GM18951 (cell line): ENCODE measurements at regions not wholly inside any gene's neighbourhood (a gene's known extent, or its start where the extent isn't known, plus 50 kb on each side); places are given as distances from the start of the nearest gene placed in this dataset.
"Not testable (repeated sequence)": the region's sequence is repeated elsewhere in the genome, so short reads cannot be mapped to it uniquely, and the experiment has no call there.

Experiments used
- POLR2A ChIP-seq: IDR thresholded peaks from 4 replicates; pipeline ENCODE4 v1.6.1; 2011; ENCODE audit warnings: mild to moderate bottlenecking; ENCODE audit not compliant: insufficient read length, insufficient read depth; ENCODE audit errors: extremely low read depth
- in situ Hi-C: fragments of 300-500 bp; cut with MboI; formaldehyde crosslinking; loops from one replicate; pipeline ENCODE4 v1.12.0; 2022; ENCODE audit warnings: low sequenced_read_pairs, mixed read lengths, inconsistent platforms; ENCODE audit not compliant: unreplicated experiment

GRCh38 chr7:67489881-67490280, 493.2 kb downstream of the TYW1 start:
- in situ Hi-C loops: no loop called here
- no peak for TF ChIP-seq POLR2A

GRCh38 chr7:67493366-67493765, 496.7 kb downstream of the TYW1 start:
- in situ Hi-C loops: no loop called here
- TF ChIP-seq POLR2A: no peak

GRCh38 chr7:67496589-67496988, 500.0 kb downstream of the TYW1 start:
- in situ Hi-C loops: no loop called here
- no peak for TF ChIP-seq POLR2A

- in situ Hi-C loops: not testable (repeated sequence)
Measured at GRCh38 chr7:67497914-67498313, 501.3 kb downstream of the TYW1 start.

GRCh38 chr7:67502929-67503328, 506.3 kb downstream of the TYW1 start:
- TF ChIP-seq POLR2A: no peak

GRCh38 chr7:67505449-67505848, 508.8 kb downstream of the TYW1 start:
- no peak for TF ChIP-seq POLR2A
- in situ Hi-C loops: no loop called here

More at GRCh38 chr7:67502929-67503328, 506.3 kb downstream of the TYW1 start:
- in situ Hi-C loops: no loop called here

GRCh38 chr7:67512481-67512880, 515.8 kb downstream of the TYW1 start:
- in situ Hi-C loops: no loop called here
- no peak for TF ChIP-seq POLR2A

- no peak for TF ChIP-seq POLR2A
- in situ Hi-C loops: no loop called here
Measured at GRCh38 chr7:67518580-67518979, 521.9 kb downstream of the TYW1 start.

GRCh38 chr7:67519171-67519570, 522.5 kb downstream of the TYW1 start:
- in situ Hi-C loops: no loop called here
- TF ChIP-seq POLR2A: no peak

- in situ Hi-C loops: no loop called here
Measured at GRCh38 chr7:67522504-67522903, 525.9 kb downstream of the TYW1 start.

GRCh38 chr7:67523713-67524112, 527.1 kb downstream of the TYW1 start:
- in situ Hi-C loops: no loop called here
- no peak for TF ChIP-seq POLR2A

More at GRCh38 chr7:67522504-67522903, 525.9 kb downstream of the TYW1 start:
- TF ChIP-seq POLR2A: no peak

- in situ Hi-C loops: no loop called here
- TF ChIP-seq POLR2A: no peak
Measured at GRCh38 chr7:67525588-67525987, 529.0 kb downstream of the TYW1 start.

GRCh38 chr7:67535241-67535989, 538.8 kb downstream of the TYW1 start:
- in situ Hi-C loops: no loop called here
- TF ChIP-seq POLR2A: no peak

GRCh38 chr7:67542916-67543315, 546.3 kb downstream of the TYW1 start:
- TF ChIP-seq POLR2A: no peak
- in situ Hi-C loops: no loop called here
